ENCODE measurements at regions not wholly inside any gene's neighbourhood (a gene's known extent, or its start where the extent isn't known, plus 50 kb on each side); places are given as distances from the start of the nearest gene placed in this dataset.

DNA sequence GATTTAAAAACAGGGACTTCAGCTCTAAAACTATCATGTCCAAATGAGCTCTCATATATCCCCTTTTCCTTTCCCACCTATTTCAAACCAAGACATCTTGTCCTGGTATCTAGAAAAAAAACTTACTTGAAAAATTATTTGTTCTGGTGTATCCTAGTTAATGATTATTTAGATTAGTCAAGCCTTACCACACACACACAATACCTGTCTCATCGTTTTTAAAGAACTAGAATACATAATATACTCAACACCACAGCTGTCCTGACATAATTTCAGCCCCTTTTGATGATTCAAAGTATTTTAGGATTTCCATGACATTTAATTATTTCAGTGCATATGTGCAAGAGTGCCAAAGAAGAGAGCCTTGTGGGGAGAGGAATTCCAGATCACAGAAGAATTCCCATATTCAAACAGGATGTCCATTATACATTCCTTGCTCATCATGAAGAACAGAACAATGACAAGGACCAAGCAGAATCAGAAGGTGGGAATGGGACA, 233.7 kb downstream of the SMARCA2 start:
- TF ChIP-seq, protein P1, sequence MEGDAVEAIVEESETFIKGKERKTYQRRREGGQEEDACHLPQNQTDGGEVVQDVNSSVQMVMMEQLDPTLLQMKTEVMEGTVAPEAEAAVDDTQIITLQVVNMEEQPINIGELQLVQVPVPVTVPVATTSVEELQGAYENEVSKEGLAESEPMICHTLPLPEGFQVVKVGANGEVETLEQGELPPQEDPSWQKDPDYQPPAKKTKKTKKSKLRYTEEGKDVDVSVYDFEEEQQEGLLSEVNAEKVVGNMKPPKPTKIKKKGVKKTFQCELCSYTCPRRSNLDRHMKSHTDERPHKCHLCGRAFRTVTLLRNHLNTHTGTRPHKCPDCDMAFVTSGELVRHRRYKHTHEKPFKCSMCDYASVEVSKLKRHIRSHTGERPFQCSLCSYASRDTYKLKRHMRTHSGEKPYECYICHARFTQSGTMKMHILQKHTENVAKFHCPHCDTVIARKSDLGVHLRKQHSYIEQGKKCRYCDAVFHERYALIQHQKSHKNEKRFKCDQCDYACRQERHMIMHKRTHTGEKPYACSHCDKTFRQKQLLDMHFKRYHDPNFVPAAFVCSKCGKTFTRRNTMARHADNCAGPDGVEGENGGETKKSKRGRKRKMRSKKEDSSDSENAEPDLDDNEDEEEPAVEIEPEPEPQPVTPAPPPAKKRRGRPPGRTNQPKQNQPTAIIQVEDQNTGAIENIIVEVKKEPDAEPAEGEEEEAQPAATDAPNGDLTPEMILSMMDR (IDR thresholded peaks at IDR 0.05), result no peak
- no peak for TF ChIP-seq POLR2A (IDR thresholded peaks at IDR 0.05)
